A673 (cell line): ENCODE measurements at regions not wholly inside any gene's neighbourhood (a gene's known extent, or its start where the extent isn't known, plus 50 kb on each side); places are given as distances from the start of the nearest gene placed in this dataset.

Source experiments
- BruUV-seq: library from RNA; stranded (reverse); fragments of 400-500 nt; replicated peaks from 2 replicates; lab custom pipeline; 2021; lab: Mats Ljungman, UMichigan
- CTCF ChIA-PET: fragments of 300-600 bp; sonication (Branson Sonifier 250); formaldehyde crosslinking; loops from one replicate; lab custom pipeline; 2022; ENCODE audit warnings: antibody characterized with exemption; lab: Charles Lee
- POLR2A ChIA-PET: fragments of 300-600 bp; sonication (Branson Sonifier 250); formaldehyde crosslinking; loops from one replicate; lab custom pipeline; 2022; ENCODE audit warnings: antibody characterized with exemption; ENCODE audit not compliant: low non-redundant PET; lab: Charles Lee
- DNase-seq: peaks from one replicate; pipeline ENCODE4 v3.0.0-alpha.2; 2015; ENCODE audit warnings: low spot score
- H3K27ac ChIP-seq: fragments of 200-600 bp; sonication (generic); 2 replicates; pipeline ENCODE4 v1.5.1; 2016; ENCODE audit warnings: mixed run types, low read depth, mild to moderate bottlenecking, mixed read lengths, antibody characterized with exemption, low read length; ENCODE audit not compliant: poor library complexity, severe bottlenecking
- H3K27me3 ChIP-seq: fragments of 200-600 bp; sonication (generic); replicated peaks from 2 replicates; pipeline ENCODE4 v1.6.1; 2017; ENCODE audit warnings: mixed run types, low read depth, mild to moderate bottlenecking, mixed read lengths, antibody characterized with exemption, low read length; ENCODE audit not compliant: insufficient read depth, poor library complexity
- H3K36me3 ChIP-seq: fragments of 200-600 bp; sonication (generic); 2 replicates; pipeline ENCODE4 v1.6.1; 2016; ENCODE audit warnings: mixed run types, mild to moderate bottlenecking, mixed read lengths, antibody characterized with exemption, low read length; ENCODE audit not compliant: insufficient read depth, poor library complexity, severe bottlenecking
- H3K4me1 ChIP-seq: fragments of 200-600 bp; sonication (generic); 2 replicates; pipeline ENCODE4 v1.6.1; 2017; ENCODE audit warnings: mixed run types, mild to moderate bottlenecking, mixed read lengths, antibody characterized with exemption, low read length; ENCODE audit not compliant: insufficient read depth, poor library complexity, severe bottlenecking
- H3K4me3 ChIP-seq: fragments of 200-600 bp; sonication (generic); 2 replicates; pipeline ENCODE4 v1.5.1; 2016; ENCODE audit warnings: low read depth, mixed run types, mild to moderate bottlenecking, mixed read lengths, low read length; ENCODE audit not compliant: poor library complexity, severe bottlenecking
- H3K9me3 ChIP-seq: fragments of 200-600 bp; sonication (generic); 2 replicates; pipeline ENCODE4 v1.6.1; 2016; ENCODE audit warnings: mixed run types, low read depth, mild to moderate bottlenecking, mixed read lengths, antibody characterized with exemption, low read length; ENCODE audit not compliant: poor library complexity, severe bottlenecking
- CTCF ChIP-seq: fragments of 300-800, 200-600 bp; sonication (generic); conservative IDR thresholded peaks from 2 replicates; pipeline ENCODE4 v1.5.1; 2017; ENCODE audit warnings: low read depth, mild to moderate bottlenecking, antibody characterized with exemption, low read length, moderate library complexity, mixed read lengths
- EZH2 ChIP-seq: fragments of 200-600 bp; sonication (generic); IDR thresholded peaks from 2 replicates; pipeline ENCODE4 v1.6.1; 2017; ENCODE audit warnings: borderline replicate concordance, low read depth, mild to moderate bottlenecking, mixed read lengths, antibody characterized with exemption, low read length; ENCODE audit not compliant: poor library complexity, severe bottlenecking
- intact Hi-C: fragments of 100-400 bp; cut with micrococcal nuclease; formaldehyde crosslinking; loops from one replicate; pipeline ENCODE4 v1.10.0; 2022; ENCODE audit not compliant: unreplicated experiment

DNA sequence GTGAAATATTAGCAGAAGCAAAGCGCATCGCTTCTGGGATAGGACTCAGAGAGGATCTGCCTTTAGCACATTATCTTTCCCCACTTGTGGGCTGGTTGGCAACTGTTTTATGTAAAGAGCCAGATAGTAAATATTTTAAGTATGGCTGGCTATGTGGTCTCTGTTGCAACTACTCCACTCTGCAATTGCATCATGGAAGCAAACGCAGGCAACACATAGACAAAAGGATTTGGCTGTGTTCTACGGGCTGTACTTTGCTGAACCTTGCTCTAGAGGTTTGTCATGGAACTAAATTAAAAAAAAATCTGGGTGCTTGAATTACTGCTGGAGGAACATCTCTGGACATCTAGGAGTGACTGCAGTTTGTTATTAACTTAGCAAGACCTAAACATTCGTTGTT lies 307.8 kb upstream of the TPK1 start:
- no peaks in the 10 kb centered on the region for H3K9me3 ChIP-seq
- BruUV-seq = no TSS peak
- H3K4me1 ChIP-seq = no peaks in the 10 kb centered on the region
- no peaks in the 10 kb centered on the region for H3K27me3 ChIP-seq
- no peak for DNase-seq
- TF ChIP-seq EZH2 (no peak), CTCF (no peak)
- no peaks in the 10 kb centered on the region for H3K36me3 ChIP-seq
- no peak overlapping the region for H3K4me3 ChIP-seq
- no peak overlapping the region for H3K27ac ChIP-seq
- ChIA-PET POLR2A (no interaction called here), CTCF (no interaction called here)
- intact Hi-C loops = no loop called here

DNA sequence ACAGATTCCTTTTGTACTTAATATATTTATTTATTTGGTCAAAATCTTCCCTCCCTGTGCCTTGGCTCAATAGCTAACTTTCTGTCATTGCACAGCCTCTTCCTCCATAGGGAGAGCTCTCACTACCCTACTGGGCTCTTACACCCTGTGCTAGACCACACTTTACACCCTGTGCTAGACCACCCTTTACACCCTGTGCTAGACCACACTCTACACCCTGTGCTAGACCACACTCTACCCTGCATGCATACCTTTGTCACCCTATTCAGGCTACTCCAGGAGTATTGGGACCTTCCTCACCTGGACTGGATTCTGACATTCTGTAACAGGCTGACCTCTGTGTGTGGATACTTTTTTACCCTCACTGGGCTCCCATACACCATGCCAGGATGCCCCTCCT lies 298.5 kb upstream of the TPK1 start:
- ChIA-PET POLR2A (interaction anchor here (0.7 kb wide), 1 partner anchor 97 kb away, joined by 3 read pairs; no protein-coding TSS in a partner anchor), CTCF (no interaction called here)
- Histone ChIP-seq H3K9me3 (no peaks in the 10 kb centered on the region), H3K36me3 (no peaks in the 10 kb centered on the region), H3K27me3 (no peaks in the 10 kb centered on the region), H3K4me3 (no peak overlapping the region), H3K27ac (no peak overlapping the region), H3K4me1 (no peaks in the 10 kb centered on the region)
- intact Hi-C loops = no loop called here
- no TSS peak for BruUV-seq
- no peak for TF ChIP-seq EZH2
- TF ChIP-seq CTCF = no peak
- DNase-seq = no peak

- BruUV-seq = no TSS peak
- no peak for DNase-seq
- ChIA-PET CTCF (no interaction called here), POLR2A (no interaction called here)
- Histone ChIP-seq H3K27me3 (no peaks in the 10 kb centered on the region), H3K9me3 (no peaks in the 10 kb centered on the region), H3K4me3 (no peak overlapping the region), H3K36me3 (no peaks in the 10 kb centered on the region), H3K27ac (no peak overlapping the region), H3K4me1 (no peaks in the 10 kb centered on the region)
- intact Hi-C loops = no loop called here
- TF ChIP-seq CTCF = no peak
- TF ChIP-seq EZH2 = no peak
Measured at GRCh38 chr7:145123502-145123901, 287.6 kb upstream of the TPK1 start.
